Small intestine (tissue), 7 donors: ENCODE measurements at regions not wholly inside any gene's neighbourhood (a gene's known extent, or its start where the extent isn't known, plus 50 kb on each side); places are given as distances from the start of the nearest gene placed in this dataset.

Source experiments
- DNase-seq, 2 donors: peaks; one replicate each; pipeline versions ENCODE4 v3.0.0 to v3.0.0-alpha.2; 2013
- FAIRE-seq: peaks from 2 replicates; lab custom pipeline; 2012; peaks lifted over from hg19 to GRCh38; lab: Jason Lieb, UNC
- H3K27ac ChIP-seq, 3 donors: one replicate each; pipeline ENCODE4 v1.5.1; 2013; ENCODE audit warnings: low read length in 2 of 3, mild to moderate bottlenecking in 2 of 3, control low read depth in 1 of 3, inconsistent platforms in 1 of 3, low read depth in 1 of 3, moderate library complexity in 1 of 3
- H3K27me3 ChIP-seq, 3 donors: one replicate each; pipeline ENCODE4 v1.6.1; 2013; ENCODE audit warnings: low read length in 3 of 3, inconsistent platforms in 1 of 3; ENCODE audit not compliant: control insufficient read depth in 3 of 3, insufficient read depth in 3 of 3
- H3K36me3 ChIP-seq, 3 donors: one replicate each; pipeline ENCODE4 v1.6.1; 2013; ENCODE audit warnings: low read length in 3 of 3, inconsistent platforms in 1 of 3, low read depth in 1 of 3, mild to moderate bottlenecking in 1 of 3, moderate library complexity in 1 of 3; ENCODE audit not compliant: control insufficient read depth in 3 of 3, insufficient read depth in 2 of 3
- H3K4me1 ChIP-seq, 3 donors: one replicate each; pipeline ENCODE4 v1.6.1; 2013; ENCODE audit warnings: low read length in 2 of 3, inconsistent platforms in 1 of 3, low read depth in 1 of 3, mild to moderate bottlenecking in 1 of 3, moderate library complexity in 1 of 3; ENCODE audit not compliant: control insufficient read depth in 3 of 3, insufficient read depth in 2 of 3
- H3K4me3 ChIP-seq, 3 donors: one replicate each; pipeline ENCODE4 v1.5.1; 2013; ENCODE audit warnings: low read length in 3 of 3, control low read depth in 1 of 3, inconsistent platforms in 1 of 3, low read depth in 1 of 3, mild to moderate bottlenecking in 1 of 3, moderate library complexity in 1 of 3
- H3K9me3 ChIP-seq, 2 donors: one replicate each; pipeline ENCODE4 v1.6.1; 2013; ENCODE audit warnings: low read depth in 1 of 2, low read length in 1 of 2; ENCODE audit not compliant: control insufficient read depth in 2 of 2, insufficient read depth in 1 of 2
- WGBS, 3 donors: extraction: QIAGEN DNeasy Blood & Tissue Kit; methylation state at CpG; one replicate each; pipeline ENCODE4 v1.1.7; 2013; 5-methylcytosine and 5-hydroxymethylcytosine counted together
- donor health status: healthy with polysubstance abuse.
- donor health status: control.
- donor health status: control.
- donor health status: Bipolar disorder and iron deficiency.
- donor health status: healthy.

GRCh38 chr16:66261826-66262225, 104.7 kb upstream of the CDH5 start:
- no peaks in the 10 kb centered on the region for H3K36me3 ChIP-seq
- FAIRE-seq = no peak
- H3K4me3 ChIP-seq = no peak overlapping the region
- WGBS, 3 donors = 66 to 82% (median 68%) methylated on average over 3 of the region's 3 CpGs
- no peaks in the 10 kb centered on the region for H3K27me3 ChIP-seq
- no peak for DNase-seq
- H3K9me3 ChIP-seq = no peaks in the 10 kb centered on the region
- H3K27ac ChIP-seq = no peak overlapping the region
- peaks cover 0 to 3% (median 0%) of the 10 kb centered on the region in 3 donors for H3K4me1 ChIP-seq

- no peak for FAIRE-seq
- no peaks in the 10 kb centered on the region for H3K36me3 ChIP-seq
- WGBS, 3 donors = 48 to 70% (median 51%) methylated on average over 14 of the region's 14 CpGs
Observed at GRCh38 chr16:66260522-66261254, 105.8 kb upstream of the CDH5 start.

GRCh38 chr16:66258916-66259845, 107.3 kb upstream of the CDH5 start:
- DNase-seq (no peak), FAIRE-seq (no peak)
- Histone ChIP-seq H3K36me3 (no peaks in the 10 kb centered on the region), H3K27me3 (no peaks in the 10 kb centered on the region), H3K4me1 (no peaks in the 10 kb centered on the region), H3K9me3 (no peaks in the 10 kb centered on the region), H3K4me3 (no peak overlapping the region), H3K27ac (no peak overlapping the region)
- WGBS, 3 donors = 52 to 80% (median 65%) methylated on average over 6 of the region's 6 CpGs

More at GRCh38 chr16:66260522-66261254, 105.8 kb upstream of the CDH5 start:
- Histone ChIP-seq H3K9me3 (no peaks in the 10 kb centered on the region), H3K4me3 (no peak overlapping the region), H3K4me1 (no peaks in the 10 kb centered on the region), H3K27me3 (no peaks in the 10 kb centered on the region), H3K27ac (no peak overlapping the region)
- DNase-seq = no peak

GRCh38 chr16:66256919-66257318, 109.6 kb upstream of the CDH5 start:
- Histone ChIP-seq H3K27me3 (no peaks in the 10 kb centered on the region), H3K4me3 (no peak overlapping the region), H3K27ac (no peak overlapping the region), H3K4me1 (no peaks in the 10 kb centered on the region), H3K9me3 (no peaks in the 10 kb centered on the region), H3K36me3 (no peaks in the 10 kb centered on the region)
- no peak for DNase-seq
- WGBS, 3 donors = 20 to 72% (median 22%) methylated on average over 1 of the region's 1 CpG
- no peak for FAIRE-seq

- FAIRE-seq (no peak), DNase-seq (no peak)
- 61 to 78% (median 75%) methylated on average over 4 of the region's 4 CpGs for WGBS, 3 donors
Observed at GRCh38 chr16:66255647-66256046, 110.8 kb upstream of the CDH5 start.

GRCh38 chr16:66254751-66255150, 111.7 kb upstream of the CDH5 start:
- 54 to 61% (median 56%) methylated on average over 2 of the region's 2 CpGs for WGBS, 3 donors
- H3K27ac ChIP-seq = no peak overlapping the region
- no peaks in the 10 kb centered on the region for H3K27me3 ChIP-seq
- no peak overlapping the region for H3K4me3 ChIP-seq
- no peaks in the 10 kb centered on the region for H3K4me1 ChIP-seq
- H3K9me3 ChIP-seq = no peaks in the 10 kb centered on the region
- H3K36me3 ChIP-seq = no peaks in the 10 kb centered on the region
- no peak for DNase-seq
- no peak for FAIRE-seq

More at GRCh38 chr16:66255647-66256046, 110.8 kb upstream of the CDH5 start:
- H3K4me3 ChIP-seq = no peak overlapping the region
- no peaks in the 10 kb centered on the region for H3K36me3 ChIP-seq
- no peaks in the 10 kb centered on the region for H3K9me3 ChIP-seq
- no peak overlapping the region for H3K27ac ChIP-seq
- H3K27me3 ChIP-seq = no peaks in the 10 kb centered on the region
- no peaks in the 10 kb centered on the region for H3K4me1 ChIP-seq

- no peak overlapping the region for H3K4me3 ChIP-seq
- FAIRE-seq (no peak), DNase-seq (no peak)
- no peaks in the 10 kb centered on the region for H3K36me3 ChIP-seq
- no peaks in the 10 kb centered on the region for H3K9me3 ChIP-seq
- no peak overlapping the region for H3K27ac ChIP-seq
- H3K4me1 ChIP-seq = no peaks in the 10 kb centered on the region
- H3K27me3 ChIP-seq = no peaks in the 10 kb centered on the region
- WGBS, 3 donors = 65 to 78% (median 74%) methylated on average over 2 of the region's 2 CpGs
Observed at GRCh38 chr16:66254106-66254505, 112.4 kb upstream of the CDH5 start.

GRCh38 chr16:66251476-66252160, 114.9 kb upstream of the CDH5 start:
- no peaks in the 10 kb centered on the region for H3K36me3 ChIP-seq
- H3K27me3 ChIP-seq = no peaks in the 10 kb centered on the region
- no peaks in the 10 kb centered on the region for H3K4me1 ChIP-seq
- FAIRE-seq (no peak), DNase-seq (no peak)
- H3K4me3 ChIP-seq = no peak overlapping the region
- WGBS, 3 donors = 61 to 66% (median 62%) methylated on average over 6 of the region's 6 CpGs
- H3K27ac ChIP-seq = peak overlapping the region in 1 of 3 donors; percentile 68
- no peaks in the 10 kb centered on the region for H3K9me3 ChIP-seq
